ENCODE measurements at regions not wholly inside any gene's neighbourhood (a gene's known extent, or its start where the extent isn't known, plus 50 kb on each side); places are given as distances from the start of the nearest gene placed in this dataset.

GRCh38 chr2:205909184-205909572, 176.8 kb downstream of the INO80D start:
- TF ChIP-seq CTCF (IDR thresholded peaks at IDR 0.05) = no peak
- TF ChIP-seq ZFX (IDR thresholded peaks at IDR 0.05; ENCODE audit: borderline replicate concordance) = no peak

Data from 22Rv1 (cell line).